WTC11 (cell line): ENCODE measurements at regions not wholly inside any gene's neighbourhood (a gene's known extent, or its start where the extent isn't known, plus 50 kb on each side); places are given as distances from the start of the nearest gene placed in this dataset.

Experiments
- ATAC-seq: fragments of 200-7000 bp; cut with Tn5 transposase; 2 replicates; pipeline ENCODE4 v1.10.0; 2021; ENCODE audit warnings: mild to moderate bottlenecking, moderate library complexity
- CTCF ChIA-PET: fragments of 300-600 bp; sonication (Branson Sonifier 250); formaldehyde crosslinking; loops from one replicate; lab custom pipeline; 2021; ENCODE audit warnings: antibody characterized with exemption; lab: Charles Lee
- POLR2A ChIA-PET: fragments of 350-600 bp; sonication (Branson Sonifier 250); formaldehyde crosslinking; loops from one replicate; lab custom pipeline; 2021; ENCODE audit warnings: antibody characterized with exemption; lab: Charles Lee
- DNase-seq: peaks from one replicate; pipeline ENCODE4 v3.0.0; 2021; ENCODE audit warnings: low spot score
- H3K27ac Mint-ChIP-seq: 2 replicates; pipeline ENCODE4 v1.8.0; 2021; ENCODE audit warnings: mixed read lengths
- H3K27me3 Mint-ChIP-seq: 2 replicates; pipeline ENCODE4 v1.8.0; 2021; ENCODE audit warnings: low read depth, mild to moderate bottlenecking, moderate library complexity, mixed read lengths
- H3K36me3 Mint-ChIP-seq: 2 replicates; pipeline ENCODE4 v1.8.0; 2021; ENCODE audit warnings: mixed read lengths
- H3K4me1 Mint-ChIP-seq: 2 replicates; pipeline ENCODE4 v1.8.0; 2022; ENCODE audit warnings: mixed read lengths
- H3K4me3 Mint-ChIP-seq: 2 replicates; pipeline ENCODE4 v1.8.0; 2021; ENCODE audit warnings: mild to moderate bottlenecking, moderate library complexity, mixed read lengths
- H3K9me3 Mint-ChIP-seq: 2 replicates; pipeline ENCODE4 v1.8.0; 2021; ENCODE audit warnings: mixed read lengths
- CREB1 ChIP-seq: sonication (generic); formaldehyde crosslinking; IDR thresholded peaks from 2 replicates; pipeline ENCODE4 v1.8.0; 2023; ENCODE audit warnings: mild to moderate bottlenecking, missing genetic modification reagents
- FOXJ3 ChIP-seq: sonication (generic); formaldehyde crosslinking; IDR thresholded peaks from 2 replicates; pipeline ENCODE4 v1.9.0; 2021; ENCODE audit warnings: missing genetic modification reagents, mild to moderate bottlenecking, borderline replicate concordance
- FOXK1 ChIP-seq: sonication (generic); formaldehyde crosslinking; IDR thresholded peaks from 2 replicates; pipeline ENCODE4 v1.8.0; 2022; ENCODE audit warnings: mild to moderate bottlenecking, moderate library complexity, missing genetic modification reagents
- MXD4 ChIP-seq: fragments of 250-450 bp; sonication (Bioruptor Pico); IDR thresholded peaks from 2 replicates; pipeline ENCODE4 v1.8.0; 2021; ENCODE audit warnings: mild to moderate bottlenecking, moderate library complexity, borderline replicate concordance
- NFE2L1 ChIP-seq: sonication (generic); formaldehyde crosslinking; IDR thresholded peaks from 2 replicates; pipeline ENCODE4 v1.8.1; 2023; ENCODE audit warnings: missing genetic modification reagents
- PRDM15 ChIP-seq: sonication (generic); formaldehyde crosslinking; IDR thresholded peaks from 2 replicates; pipeline ENCODE4 v1.8.0; 2022; ENCODE audit warnings: missing genetic modification reagents
- SMAD4 ChIP-seq: sonication (generic); formaldehyde crosslinking; IDR thresholded peaks from 2 replicates; pipeline ENCODE4 v1.8.0; 2022; ENCODE audit warnings: mild to moderate bottlenecking, missing genetic modification reagents
- TCF7 ChIP-seq: sonication (generic); formaldehyde crosslinking; IDR thresholded peaks from 2 replicates; pipeline ENCODE4 v1.8.0; 2022; ENCODE audit warnings: mild to moderate bottlenecking, low read depth, missing genetic modification reagents, moderate library complexity
- ZBTB21 ChIP-seq: sonication (generic); formaldehyde crosslinking; IDR thresholded peaks from 2 replicates; pipeline ENCODE4 v1.8.1; 2023; ENCODE audit warnings: mild to moderate bottlenecking, missing genetic modification reagents, borderline replicate concordance
- ZNF317 ChIP-seq: sonication (generic); formaldehyde crosslinking; IDR thresholded peaks from 2 replicates; pipeline ENCODE4 v1.8.1; 2023; ENCODE audit warnings: low read depth, mild to moderate bottlenecking, moderate library complexity, missing genetic modification reagents, borderline replicate concordance
- ZSCAN18 ChIP-seq: fragments of 250-450 bp; sonication (Bioruptor Pico); IDR thresholded peaks from 2 replicates; pipeline ENCODE4 v2.1.2; 2022; ENCODE audit warnings: mild to moderate bottlenecking, moderate library complexity
- TF ChIP-seq, protein P1 (sequence below): sonication (generic); formaldehyde crosslinking; IDR thresholded peaks from 2 replicates; pipeline ENCODE4 v1.8.1; 2023; ENCODE audit warnings: mild to moderate bottlenecking, missing genetic modification reagents
- TF ChIP-seq, protein P2 (sequence below): fragments of 250-450 bp; sonication (Bioruptor Pico); conservative IDR thresholded peaks from 2 replicates; pipeline ENCODE4 v1.9.0; 2021; ENCODE audit warnings: mild to moderate bottlenecking
- TF ChIP-seq, protein P3 (sequence below): sonication (generic); formaldehyde crosslinking; IDR thresholded peaks from 2 replicates; pipeline ENCODE4 v1.8.0; 2023; ENCODE audit warnings: missing genetic modification reagents
- TF ChIP-seq, protein P4 (sequence below): sonication (generic); formaldehyde crosslinking; IDR thresholded peaks from 2 replicates; pipeline ENCODE4 v1.8.1; 2023; ENCODE audit warnings: mild to moderate bottlenecking, missing genetic modification reagents, moderate library complexity
- TF ChIP-seq, protein P5 (sequence below): fragments of 250-450 bp; sonication (Bioruptor Pico); IDR thresholded peaks from 2 replicates; pipeline ENCODE4 v1.9.0; 2021; ENCODE audit warnings: mild to moderate bottlenecking
- TF ChIP-seq, protein P6 (sequence below): sonication (generic); formaldehyde crosslinking; IDR thresholded peaks from 2 replicates; pipeline ENCODE4 v1.8.1; 2022; ENCODE audit warnings: mild to moderate bottlenecking, moderate library complexity, missing genetic modification reagents

GRCh38 chr6:6866656-6867403 lies 240.9 kb upstream of the RREB1 start (continued):
- TF ChIP-seq, protein P1, sequence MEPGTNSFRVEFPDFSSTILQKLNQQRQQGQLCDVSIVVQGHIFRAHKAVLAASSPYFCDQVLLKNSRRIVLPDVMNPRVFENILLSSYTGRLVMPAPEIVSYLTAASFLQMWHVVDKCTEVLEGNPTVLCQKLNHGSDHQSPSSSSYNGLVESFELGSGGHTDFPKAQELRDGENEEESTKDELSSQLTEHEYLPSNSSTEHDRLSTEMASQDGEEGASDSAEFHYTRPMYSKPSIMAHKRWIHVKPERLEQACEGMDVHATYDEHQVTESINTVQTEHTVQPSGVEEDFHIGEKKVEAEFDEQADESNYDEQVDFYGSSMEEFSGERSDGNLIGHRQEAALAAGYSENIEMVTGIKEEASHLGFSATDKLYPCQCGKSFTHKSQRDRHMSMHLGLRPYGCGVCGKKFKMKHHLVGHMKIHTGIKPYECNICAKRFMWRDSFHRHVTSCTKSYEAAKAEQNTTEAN, result no peak
- TF ChIP-seq ZNF317 (CRISPR knock-in tag) (no peak), CREB1 (CRISPR knock-in tag) (no peak), TCF7 (no peak)
- TF ChIP-seq, protein P2, sequence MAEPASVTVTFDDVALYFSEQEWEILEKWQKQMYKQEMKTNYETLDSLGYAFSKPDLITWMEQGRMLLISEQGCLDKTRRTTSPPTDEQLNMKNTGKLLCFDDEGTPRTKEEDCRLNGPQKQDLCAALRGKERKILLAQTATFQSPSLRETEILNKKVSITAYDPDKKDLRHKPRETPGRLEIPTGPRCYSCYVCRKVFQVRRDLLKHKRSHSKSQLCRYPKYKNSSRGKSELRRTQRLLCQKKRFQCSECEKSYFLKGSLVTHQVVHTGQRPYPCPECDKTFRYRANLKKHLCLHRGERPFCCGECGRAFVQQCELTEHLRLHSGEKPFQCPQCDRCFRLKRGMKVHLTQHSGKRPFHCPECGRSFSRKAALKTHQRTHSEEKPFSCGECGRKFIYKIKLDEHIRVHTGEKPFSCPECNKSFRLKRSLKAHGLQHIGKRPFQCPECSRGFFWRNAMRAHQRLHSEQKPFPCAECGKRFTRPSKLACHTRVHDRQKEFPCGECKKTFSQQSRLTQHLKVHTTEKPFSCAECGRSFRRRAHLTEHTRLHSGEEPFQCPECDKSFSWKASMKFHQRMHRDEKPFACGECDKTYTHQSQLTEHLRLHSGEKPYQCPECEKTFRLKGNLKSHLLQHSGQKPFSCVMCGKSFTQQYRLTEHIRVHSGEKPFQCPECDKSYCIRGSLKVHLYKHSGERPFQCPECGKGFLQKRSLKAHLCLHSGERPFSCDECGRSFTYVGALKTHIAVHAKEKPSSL (CRISPR knock-in tag), result no peak
- TF ChIP-seq, protein P3, sequence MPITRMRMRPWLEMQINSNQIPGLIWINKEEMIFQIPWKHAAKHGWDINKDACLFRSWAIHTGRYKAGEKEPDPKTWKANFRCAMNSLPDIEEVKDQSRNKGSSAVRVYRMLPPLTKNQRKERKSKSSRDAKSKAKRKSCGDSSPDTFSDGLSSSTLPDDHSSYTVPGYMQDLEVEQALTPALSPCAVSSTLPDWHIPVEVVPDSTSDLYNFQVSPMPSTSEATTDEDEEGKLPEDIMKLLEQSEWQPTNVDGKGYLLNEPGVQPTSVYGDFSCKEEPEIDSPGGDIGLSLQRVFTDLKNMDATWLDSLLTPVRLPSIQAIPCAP (CRISPR knock-in tag), result no peak
- TF ChIP-seq, all 79 proteins: peak for 0

GRCh38 chr6:6867404-6867799 lies 240.4 kb upstream of the RREB1 start:
- ChIA-PET POLR2A (no interaction called here), CTCF (no interaction called here)
- H3K4me1 Mint-ChIP-seq, result peaks cover under 1% of the 10 kb centered on the region
- ATAC-seq, result no peak
- no peak overlapping the region for H3K4me3 Mint-ChIP-seq
- H3K27ac Mint-ChIP-seq, result no peak overlapping the region
- peaks cover 22% of the 10 kb centered on the region for H3K9me3 Mint-ChIP-seq
- H3K36me3 Mint-ChIP-seq, result no peaks in the 10 kb centered on the region
- DNase-seq, result no peak
- no peaks in the 10 kb centered on the region; the same call in 1 of the 2 replicates for H3K27me3 Mint-ChIP-seq
- TF ChIP-seq NFE2L1 (CRISPR knock-in tag) (no peak), FOXK1 (CRISPR knock-in tag) (no peak), ZBTB21 (CRISPR knock-in tag) (no peak), MXD4 (CRISPR knock-in tag) (no peak), PRDM15 (CRISPR knock-in tag) (no peak), FOXJ3 (CRISPR knock-in tag) (no peak), ZSCAN18 (CRISPR knock-in tag) (no peak), SMAD4 (CRISPR knock-in tag) (no peak)
- TF ChIP-seq, protein P4, sequence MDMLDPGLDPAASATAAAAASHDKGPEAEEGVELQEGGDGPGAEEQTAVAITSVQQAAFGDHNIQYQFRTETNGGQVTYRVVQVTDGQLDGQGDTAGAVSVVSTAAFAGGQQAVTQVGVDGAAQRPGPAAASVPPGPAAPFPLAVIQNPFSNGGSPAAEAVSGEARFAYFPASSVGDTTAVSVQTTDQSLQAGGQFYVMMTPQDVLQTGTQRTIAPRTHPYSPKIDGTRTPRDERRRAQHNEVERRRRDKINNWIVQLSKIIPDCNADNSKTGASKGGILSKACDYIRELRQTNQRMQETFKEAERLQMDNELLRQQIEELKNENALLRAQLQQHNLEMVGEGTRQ (CRISPR knock-in tag), result no peak
- TF ChIP-seq, protein P2 (CRISPR knock-in tag), result no peak
- TF ChIP-seq, protein P5, sequence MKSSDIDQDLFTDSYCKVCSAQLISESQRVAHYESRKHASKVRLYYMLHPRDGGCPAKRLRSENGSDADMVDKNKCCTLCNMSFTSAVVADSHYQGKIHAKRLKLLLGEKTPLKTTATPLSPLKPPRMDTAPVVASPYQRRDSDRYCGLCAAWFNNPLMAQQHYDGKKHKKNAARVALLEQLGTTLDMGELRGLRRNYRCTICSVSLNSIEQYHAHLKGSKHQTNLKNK (CRISPR knock-in tag), result no peak
- TF ChIP-seq, protein P6, sequence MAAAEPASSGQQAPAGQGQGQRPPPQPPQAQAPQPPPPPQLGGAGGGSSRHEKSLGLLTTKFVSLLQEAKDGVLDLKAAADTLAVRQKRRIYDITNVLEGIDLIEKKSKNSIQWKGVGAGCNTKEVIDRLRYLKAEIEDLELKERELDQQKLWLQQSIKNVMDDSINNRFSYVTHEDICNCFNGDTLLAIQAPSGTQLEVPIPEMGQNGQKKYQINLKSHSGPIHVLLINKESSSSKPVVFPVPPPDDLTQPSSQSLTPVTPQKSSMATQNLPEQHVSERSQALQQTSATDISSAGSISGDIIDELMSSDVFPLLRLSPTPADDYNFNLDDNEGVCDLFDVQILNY (CRISPR knock-in tag), result no peak
